Hepatocyte (in vitro differentiated cells): ENCODE measurements at regions not wholly inside any gene's neighbourhood (a gene's known extent, or its start where the extent isn't known, plus 50 kb on each side); places are given as distances from the start of the nearest gene placed in this dataset.

Experiments
- DNase-seq: peaks from one replicate; pipeline ENCODE4 v3.0.0-alpha.2; 2016; ENCODE audit warnings: low spot score
- H2AFZ ChIP-seq: fragments of 200-600 bp; sonication (generic); 2 replicates; pipeline ENCODE4 v1.6.0; 2016; ENCODE audit warnings: antibody characterized with exemption, mild to moderate bottlenecking
- H3K27ac ChIP-seq: fragments of 200-600 bp; sonication (generic); 2 replicates; pipeline ENCODE4 v1.5.1; 2016; ENCODE audit warnings: mild to moderate bottlenecking
- H3K27me3 ChIP-seq: fragments of 200-600 bp; sonication (generic); 2 replicates; pipeline ENCODE4 v1.6.1; 2016
- H3K36me3 ChIP-seq: fragments of 200-600 bp; sonication (generic); replicated peaks from 2 replicates; pipeline ENCODE4 v1.5.1; 2016; ENCODE audit warnings: low read depth; ENCODE audit not compliant: insufficient read depth
- H3K4me1 ChIP-seq: fragments of 200-600 bp; sonication (generic); 2 replicates; pipeline ENCODE4 v1.5.1; 2016; ENCODE audit warnings: mild to moderate bottlenecking, moderate library complexity; ENCODE audit not compliant: insufficient read depth
- H3K4me2 ChIP-seq: fragments of 200-600 bp; sonication (generic); 2 replicates; pipeline ENCODE4 v1.6.0; 2016
- H3K4me3 ChIP-seq: fragments of 200-600 bp; sonication (generic); 2 replicates; pipeline ENCODE4 v1.5.1; 2016; ENCODE audit warnings: mild to moderate bottlenecking
- H3K79me2 ChIP-seq: fragments of 200-600 bp; sonication (generic); 2 replicates; pipeline ENCODE4 v1.6.0; 2017; ENCODE audit warnings: mild to moderate bottlenecking
- H3K9me2 ChIP-seq: fragments of 200-600 bp; sonication (generic); replicated peaks from 2 replicates; pipeline ENCODE4 v1.6.0; 2017; ENCODE audit warnings: mild to moderate bottlenecking; ENCODE audit not compliant: insufficient read depth
- H3K9me3 ChIP-seq: fragments of 200-600 bp; sonication (generic); 2 replicates; pipeline ENCODE4 v1.5.1; 2016; ENCODE audit warnings: low read depth, mild to moderate bottlenecking
- H4K20me1 ChIP-seq: fragments of 200-600 bp; sonication (generic); 2 replicates; pipeline ENCODE4 v1.6.0; 2016; ENCODE audit warnings: mild to moderate bottlenecking; ENCODE audit not compliant: insufficient read depth, poor library complexity, severe bottlenecking
- EZH2 ChIP-seq: fragments of 200-600 bp; sonication (generic); IDR thresholded peaks from 2 replicates; pipeline ENCODE4 v1.6.1; 2016; ENCODE audit warnings: antibody characterized with exemption, mild to moderate bottlenecking, borderline replicate concordance
- EZH2phosphoT487 ChIP-seq: fragments of 200-600 bp; sonication (generic); IDR thresholded peaks from one replicate; pipeline ENCODE4 v1.6.1; 2018; ENCODE audit warnings: antibody characterized with exemption, mild to moderate bottlenecking, low read depth, moderate library complexity; ENCODE audit not compliant: unreplicated experiment, severe bottlenecking
- WGBS: methylation state at CpG from one replicate; pipeline ENCODE4 v1.1.6; 2016; ENCODE audit warnings: low lambda C conversion rate; ENCODE audit errors: missing lambda C conversion rate; 5-methylcytosine and 5-hydroxymethylcytosine counted together
- TF ChIP-seq, protein P1 (sequence below): fragments of 200-600 bp; sonication (generic); IDR thresholded peaks from 2 replicates; pipeline ENCODE4 v1.5.1; 2016; ENCODE audit warnings: antibody characterized with exemption, mild to moderate bottlenecking; ENCODE audit not compliant: poor library complexity

DNA sequence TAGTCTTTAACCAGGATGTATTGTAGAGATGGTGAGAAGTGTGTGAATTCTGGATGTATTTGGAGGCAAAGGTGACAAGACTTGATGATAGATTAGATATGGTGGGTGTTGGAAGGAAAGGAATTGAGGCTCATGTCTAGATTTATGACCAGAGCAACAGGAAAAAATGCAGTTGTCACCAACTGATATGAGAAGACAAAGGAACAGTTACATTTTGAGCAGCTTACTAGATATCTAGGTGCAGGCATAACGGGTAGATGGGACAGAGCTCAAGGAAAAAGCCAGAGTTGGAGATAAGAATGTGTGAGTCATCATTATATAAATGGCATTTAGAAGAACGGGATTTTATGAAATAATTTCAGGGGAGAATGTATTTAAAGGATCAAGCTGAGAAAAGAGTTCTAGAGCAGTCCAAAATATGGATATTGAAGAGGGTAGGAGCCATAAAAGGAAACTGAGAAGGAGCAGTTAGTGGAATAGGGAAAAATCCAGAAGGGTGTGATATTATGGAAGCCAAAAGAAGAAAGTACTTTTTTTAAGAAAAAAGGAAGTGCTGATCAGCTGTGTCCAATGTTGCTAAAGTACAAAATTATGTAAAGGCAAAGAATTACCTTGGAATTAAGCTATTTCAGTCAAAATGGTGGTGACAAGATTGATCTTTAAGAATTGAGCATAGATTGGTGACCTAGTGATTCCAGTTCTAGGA lies 262.5 kb downstream of the CGGBP1 start:
- no peaks in the 10 kb centered on the region for H3K36me3 ChIP-seq
- TF ChIP-seq EZH2phosphoT487 (no peak), EZH2 (no peak)
- TF ChIP-seq, protein P1, sequence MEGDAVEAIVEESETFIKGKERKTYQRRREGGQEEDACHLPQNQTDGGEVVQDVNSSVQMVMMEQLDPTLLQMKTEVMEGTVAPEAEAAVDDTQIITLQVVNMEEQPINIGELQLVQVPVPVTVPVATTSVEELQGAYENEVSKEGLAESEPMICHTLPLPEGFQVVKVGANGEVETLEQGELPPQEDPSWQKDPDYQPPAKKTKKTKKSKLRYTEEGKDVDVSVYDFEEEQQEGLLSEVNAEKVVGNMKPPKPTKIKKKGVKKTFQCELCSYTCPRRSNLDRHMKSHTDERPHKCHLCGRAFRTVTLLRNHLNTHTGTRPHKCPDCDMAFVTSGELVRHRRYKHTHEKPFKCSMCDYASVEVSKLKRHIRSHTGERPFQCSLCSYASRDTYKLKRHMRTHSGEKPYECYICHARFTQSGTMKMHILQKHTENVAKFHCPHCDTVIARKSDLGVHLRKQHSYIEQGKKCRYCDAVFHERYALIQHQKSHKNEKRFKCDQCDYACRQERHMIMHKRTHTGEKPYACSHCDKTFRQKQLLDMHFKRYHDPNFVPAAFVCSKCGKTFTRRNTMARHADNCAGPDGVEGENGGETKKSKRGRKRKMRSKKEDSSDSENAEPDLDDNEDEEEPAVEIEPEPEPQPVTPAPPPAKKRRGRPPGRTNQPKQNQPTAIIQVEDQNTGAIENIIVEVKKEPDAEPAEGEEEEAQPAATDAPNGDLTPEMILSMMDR = no peak
- H3K4me1 ChIP-seq = no peaks in the 10 kb centered on the region
- DNase-seq = no peak
- H3K27ac ChIP-seq = no peak overlapping the region
- H3K4me3 ChIP-seq = no peak overlapping the region
- whole genome bisulfite sequencing = 42% methylated on average over 2 of the region's 2 CpGs
- H3K9me3 ChIP-seq = no peaks in the 10 kb centered on the region
- peaks cover 42% of the 10 kb centered on the region for H3K27me3 ChIP-seq
- H3K9me2 ChIP-seq = no peaks in the 10 kb centered on the region
- H2AFZ ChIP-seq = no peak overlapping the region
- H3K4me2 ChIP-seq = no peak overlapping the region
- no peaks in the 10 kb centered on the region for H4K20me1 ChIP-seq
- H3K79me2 ChIP-seq = no peaks in the 10 kb centered on the region

DNA sequence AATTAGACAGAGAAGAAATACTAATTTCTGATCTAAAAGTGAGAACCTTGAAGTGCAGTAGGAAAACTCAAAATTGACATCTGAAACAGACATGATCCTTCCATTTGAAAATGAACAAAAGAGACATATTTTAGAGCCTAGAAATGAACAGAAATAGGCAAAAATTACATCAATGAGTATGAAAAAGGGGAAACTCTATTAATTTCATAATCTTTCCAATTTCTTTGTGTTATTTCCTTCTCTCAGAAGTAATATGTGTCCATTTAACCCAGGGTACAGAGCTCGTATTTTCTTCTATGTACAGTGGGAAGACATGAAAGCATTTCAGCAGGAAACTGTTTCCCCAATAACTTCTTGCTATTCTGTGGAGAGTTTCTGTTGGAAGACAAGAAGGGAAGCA lies 263.1 kb downstream of the CGGBP1 start:
- 90% methylated on average over 1 of the region's 1 CpG for WGBS
- Histone ChIP-seq H3K79me2 (no peaks in the 10 kb centered on the region), H3K9me3 (no peaks in the 10 kb centered on the region), H4K20me1 (no peaks in the 10 kb centered on the region), H3K27ac (no peak overlapping the region), H3K9me2 (no peaks in the 10 kb centered on the region), H3K27me3 (peaks cover 46% of the 10 kb centered on the region), H3K4me3 (no peak overlapping the region), H3K4me1 (no peaks in the 10 kb centered on the region), H3K36me3 (no peaks in the 10 kb centered on the region), H3K4me2 (no peak overlapping the region), H2AFZ (no peak overlapping the region)
- no peak for DNase-seq
- TF ChIP-seq, protein P1 = no peak
- TF ChIP-seq EZH2 = no peak
- TF ChIP-seq EZH2phosphoT487 = no peak

DNA sequence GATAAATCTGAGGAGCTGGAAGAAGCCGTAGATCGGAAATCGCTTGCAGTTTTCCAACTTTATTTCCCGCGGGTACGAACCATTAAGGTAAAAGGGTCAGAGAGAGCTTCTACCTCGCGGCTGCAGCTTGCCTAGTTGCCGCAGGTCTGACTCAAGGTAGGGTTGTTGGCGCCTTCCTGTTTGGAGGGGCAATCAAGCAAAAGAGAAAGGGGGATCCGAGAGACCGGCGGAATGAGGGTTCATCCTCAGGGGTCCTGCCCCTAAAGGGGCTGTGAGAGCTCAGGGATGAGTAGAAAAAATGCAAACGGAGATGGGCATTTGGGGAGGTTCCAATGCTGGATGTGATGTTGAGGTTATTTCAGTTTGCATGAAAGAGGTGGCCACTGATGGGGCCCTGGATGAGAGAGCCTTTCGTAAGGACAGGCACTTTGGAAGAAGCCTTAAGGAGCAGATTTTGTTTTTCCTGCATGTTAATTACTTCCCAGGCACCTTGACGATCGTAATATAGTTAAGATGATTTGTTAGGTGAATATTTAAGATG lies 265.4 kb downstream of the CGGBP1 start:
- H3K9me2 ChIP-seq = no peaks in the 10 kb centered on the region
- H3K9me3 ChIP-seq = no peaks in the 10 kb centered on the region
- H3K27me3 ChIP-seq = peaks cover 46% of the 10 kb centered on the region
- H3K79me2 ChIP-seq = no peaks in the 10 kb centered on the region
- no peak overlapping the region for H3K4me3 ChIP-seq
- DNase-seq = no peak
- WGBS = 11% methylated on average over 17 of the region's 17 CpGs
- H3K27ac ChIP-seq = no peak overlapping the region
- H3K4me2 ChIP-seq = peak overlapping the region; percentile 93
- H4K20me1 ChIP-seq = no peaks in the 10 kb centered on the region
- peak overlapping the region; percentile 1 for H2AFZ ChIP-seq
- no peaks in the 10 kb centered on the region for H3K36me3 ChIP-seq
- no peaks in the 10 kb centered on the region for H3K4me1 ChIP-seq
- no peak for TF ChIP-seq EZH2phosphoT487
- TF ChIP-seq EZH2 = no peak
- TF ChIP-seq, protein P1 = no peak
